T-helper 1 cell treated with Interleukin-12 subunit alpha and Interleukin-12 subunit beta and Interleukin-4 antibody, amounts not matched to agents 30 μg/mL and 1 μg/mL, for 36 hours (primary cell): ENCODE measurements at regions not wholly inside any gene's neighbourhood (a gene's known extent, or its start where the extent isn't known, plus 50 kb on each side); places are given as distances from the start of the nearest gene placed in this dataset.

ENCODE experiments used
- H3K27ac Mint-ChIP-seq: one replicate; pipeline ENCODE4 v1.8.0; 2021; ENCODE audit warnings: mild to moderate bottlenecking, mixed read lengths
- H3K27me3 Mint-ChIP-seq: one replicate; pipeline ENCODE4 v1.8.0; 2021; ENCODE audit warnings: low read depth, mixed read lengths
- H3K36me3 Mint-ChIP-seq: one replicate; pipeline ENCODE4 v1.8.0; 2021; ENCODE audit warnings: low read depth, mixed read lengths
- H3K4me1 Mint-ChIP-seq: one replicate; pipeline ENCODE4 v1.8.0; 2021; ENCODE audit warnings: low read depth, mixed read lengths
- H3K4me3 Mint-ChIP-seq: one replicate; pipeline ENCODE4 v1.8.0; 2021; ENCODE audit warnings: mild to moderate bottlenecking, moderate library complexity, mixed read lengths
- H3K9me3 Mint-ChIP-seq: one replicate; pipeline ENCODE4 v1.8.0; 2021; ENCODE audit warnings: mixed read lengths

- Mint-ChIP-seq H3K4me1 (no peaks in the 10 kb centered on the region), H3K27me3 (no peaks in the 10 kb centered on the region)
These were observed 359.5 kb downstream of the LMO4 start for GRCh38 chr1:87688136-87688535.

DNA sequence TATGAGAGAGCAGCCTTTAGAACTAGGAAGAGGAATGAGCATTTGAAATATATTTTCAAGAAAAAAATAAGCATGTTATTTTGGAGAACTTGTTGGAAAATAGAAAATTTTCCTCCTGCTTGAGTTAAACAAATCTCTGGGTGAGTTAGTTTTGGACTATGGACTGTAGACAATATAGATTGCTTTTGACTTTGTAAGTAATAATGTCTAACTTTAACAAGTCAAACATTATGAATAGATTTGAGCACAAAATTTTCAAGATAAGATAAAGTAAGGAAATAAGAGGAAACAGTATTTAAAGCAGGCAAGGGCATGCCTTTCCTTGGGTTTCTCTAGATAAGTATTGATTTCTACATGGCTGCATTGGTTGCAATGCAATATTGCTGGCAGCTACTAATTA, 360.8 kb downstream of the LMO4 start:
- Mint-ChIP-seq H3K27ac (no peak overlapping the region), H3K4me3 (no peak overlapping the region), H3K36me3 (no peaks in the 10 kb centered on the region), H3K27me3 (no peaks in the 10 kb centered on the region), H3K4me1 (no peaks in the 10 kb centered on the region), H3K9me3 (no peaks in the 10 kb centered on the region)

More at GRCh38 chr1:87688136-87688535, 359.5 kb downstream of the LMO4 start:
- no peak overlapping the region for H3K4me3 Mint-ChIP-seq
- no peaks in the 10 kb centered on the region for H3K36me3 Mint-ChIP-seq
- no peaks in the 10 kb centered on the region for H3K9me3 Mint-ChIP-seq
- H3K27ac Mint-ChIP-seq = no peak overlapping the region

DNA sequence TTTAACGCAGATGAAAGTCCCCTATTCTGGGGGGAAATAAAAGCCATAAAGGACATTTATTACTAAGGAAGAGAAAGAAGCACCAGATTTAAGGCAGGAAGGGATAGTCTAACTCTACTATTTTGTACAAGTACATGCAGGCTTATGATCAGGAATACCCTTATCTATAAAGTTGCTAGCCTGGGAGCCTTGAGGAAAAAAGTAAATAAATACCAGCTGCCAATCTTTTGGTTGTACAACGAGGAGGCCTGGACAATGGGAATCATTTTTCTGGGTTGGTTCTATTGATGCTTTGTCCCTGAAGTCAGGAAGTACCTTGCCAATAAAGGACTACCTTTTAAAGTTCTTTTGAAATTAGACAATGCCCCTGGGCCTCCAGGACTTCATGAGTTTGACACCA, 367.8 kb downstream of the LMO4 start:
- no peak overlapping the region for H3K4me3 Mint-ChIP-seq
- no peaks in the 10 kb centered on the region for H3K27me3 Mint-ChIP-seq
- no peak overlapping the region for H3K27ac Mint-ChIP-seq
- peaks cover 11% of the 10 kb centered on the region for H3K9me3 Mint-ChIP-seq
- H3K36me3 Mint-ChIP-seq = no peaks in the 10 kb centered on the region
- no peaks in the 10 kb centered on the region for H3K4me1 Mint-ChIP-seq

GRCh38 chr1:87702455-87702854, 373.8 kb downstream of the LMO4 start:
- Mint-ChIP-seq H3K27me3 (no peaks in the 10 kb centered on the region), H3K27ac (no peak overlapping the region), H3K4me1 (no peaks in the 10 kb centered on the region), H3K9me3 (peaks cover 20% of the 10 kb centered on the region), H3K36me3 (no peaks in the 10 kb centered on the region), H3K4me3 (no peak overlapping the region)

- Mint-ChIP-seq H3K27me3 (no peaks in the 10 kb centered on the region), H3K4me3 (no peak overlapping the region), H3K4me1 (no peaks in the 10 kb centered on the region)
These were observed 376.6 kb downstream of the LMO4 start for GRCh38 chr1:87705233-87705632.

GRCh38 chr1:87706203-87706602, 377.5 kb downstream of the LMO4 start:
- no peak overlapping the region for H3K4me3 Mint-ChIP-seq
- no peaks in the 10 kb centered on the region for H3K27me3 Mint-ChIP-seq
- peaks cover 8% of the 10 kb centered on the region for H3K9me3 Mint-ChIP-seq
- H3K27ac Mint-ChIP-seq = no peak overlapping the region
- no peaks in the 10 kb centered on the region for H3K36me3 Mint-ChIP-seq
- no peaks in the 10 kb centered on the region for H3K4me1 Mint-ChIP-seq

More at GRCh38 chr1:87705233-87705632, 376.6 kb downstream of the LMO4 start:
- peaks cover 13% of the 10 kb centered on the region for H3K9me3 Mint-ChIP-seq
- no peaks in the 10 kb centered on the region for H3K36me3 Mint-ChIP-seq
- no peak overlapping the region for H3K27ac Mint-ChIP-seq

GRCh38 chr1:87706779-87707228, 378.1 kb downstream of the LMO4 start:
- Mint-ChIP-seq H3K4me1 (no peaks in the 10 kb centered on the region), H3K27me3 (no peaks in the 10 kb centered on the region), H3K36me3 (no peaks in the 10 kb centered on the region), H3K9me3 (peaks cover 7% of the 10 kb centered on the region), H3K4me3 (no peak overlapping the region), H3K27ac (no peak overlapping the region)

GRCh38 chr1:87707411-87707810, 378.7 kb downstream of the LMO4 start:
- no peaks in the 10 kb centered on the region for H3K36me3 Mint-ChIP-seq
- H3K9me3 Mint-ChIP-seq = peaks cover 3% of the 10 kb centered on the region
- no peak overlapping the region for H3K27ac Mint-ChIP-seq
- H3K4me3 Mint-ChIP-seq = no peak overlapping the region
- H3K27me3 Mint-ChIP-seq = no peaks in the 10 kb centered on the region
- no peaks in the 10 kb centered on the region for H3K4me1 Mint-ChIP-seq

DNA sequence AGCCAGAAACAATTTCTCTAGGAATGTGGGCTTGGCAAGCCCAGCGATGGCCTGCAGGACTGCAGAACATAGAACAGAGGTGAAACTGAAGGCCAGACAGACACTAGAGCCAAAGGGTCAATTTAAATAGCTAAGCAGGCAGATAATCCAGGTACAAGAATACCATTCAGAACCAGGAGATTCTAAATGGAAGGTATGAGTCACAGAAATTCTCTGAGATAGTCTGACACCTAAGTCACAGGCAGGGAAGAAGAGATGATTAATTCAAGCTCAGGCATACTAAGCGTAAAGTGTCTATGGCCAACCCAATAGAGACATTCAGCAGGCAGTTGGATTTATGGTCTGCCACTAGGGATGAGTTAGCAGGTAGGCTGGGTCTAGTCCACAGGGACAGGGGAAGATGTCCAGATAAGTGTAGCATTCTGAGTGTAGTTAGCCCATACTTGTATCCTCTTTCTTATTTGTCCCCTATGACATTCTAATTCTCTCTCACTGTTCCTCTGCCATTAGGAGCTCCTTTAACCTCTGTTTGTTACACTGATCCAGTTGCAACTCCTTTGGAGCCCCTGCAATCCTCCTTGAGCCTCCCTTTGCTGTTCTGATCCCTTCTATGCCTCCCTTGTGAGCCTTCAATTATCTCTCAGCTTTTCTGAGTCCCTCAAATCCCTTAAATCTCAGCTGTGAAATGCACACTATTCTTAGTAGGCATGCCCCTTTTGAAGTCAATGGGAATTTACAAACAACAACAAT, 383.8 kb downstream of the LMO4 start:
- Mint-ChIP-seq H3K27me3 (peaks cover 4% of the 10 kb centered on the region), H3K27ac (no peak overlapping the region), H3K4me3 (no peak overlapping the region), H3K36me3 (no peaks in the 10 kb centered on the region), H3K9me3 (no peaks in the 10 kb centered on the region), H3K4me1 (no peaks in the 10 kb centered on the region)

DNA sequence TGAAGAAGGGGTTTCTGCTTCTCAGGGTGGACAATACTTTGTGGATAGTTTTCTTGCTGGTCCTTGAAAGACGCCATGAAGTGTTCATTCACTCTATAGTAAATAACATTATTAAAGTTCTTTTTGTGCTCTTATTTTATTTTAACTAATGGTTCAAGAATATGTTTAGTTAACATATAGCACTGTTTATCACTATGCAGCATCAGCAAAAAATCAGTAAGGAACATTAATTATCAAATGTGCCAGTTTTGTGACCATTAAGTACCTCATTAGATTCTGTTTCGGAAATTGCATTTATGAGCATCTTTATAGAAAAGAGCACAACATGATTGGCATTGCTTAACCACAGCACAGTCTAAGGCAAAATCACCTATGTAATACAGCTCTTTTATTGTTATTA, 385.6 kb downstream of the LMO4 start:
- peaks cover 5% of the 10 kb centered on the region for H3K27me3 Mint-ChIP-seq
- H3K4me3 Mint-ChIP-seq = no peak overlapping the region
- no peak overlapping the region for H3K27ac Mint-ChIP-seq
- H3K9me3 Mint-ChIP-seq = no peaks in the 10 kb centered on the region
- no peaks in the 10 kb centered on the region for H3K36me3 Mint-ChIP-seq
- no peaks in the 10 kb centered on the region for H3K4me1 Mint-ChIP-seq

DNA sequence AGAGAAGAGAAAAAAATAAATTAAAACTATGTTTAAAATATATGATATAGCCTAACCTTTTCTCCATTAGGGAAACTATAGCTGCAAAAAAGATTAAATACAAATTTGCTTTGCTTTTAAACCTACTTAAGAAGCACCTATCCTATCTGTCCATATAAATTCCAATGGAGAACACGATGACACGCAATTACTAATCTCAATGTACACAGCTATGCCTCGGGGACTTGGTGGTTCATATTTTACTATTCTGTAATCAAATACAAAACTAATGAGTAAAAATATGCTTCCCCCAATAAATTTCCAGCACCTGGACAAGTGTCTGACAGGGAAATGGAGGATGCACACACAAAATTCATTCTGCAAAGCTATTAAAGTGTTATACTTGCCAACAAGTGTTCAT, 386.4 kb downstream of the LMO4 start:
- H3K4me3 Mint-ChIP-seq = no peak overlapping the region
- no peaks in the 10 kb centered on the region for H3K9me3 Mint-ChIP-seq
- no peak overlapping the region for H3K27ac Mint-ChIP-seq
- H3K27me3 Mint-ChIP-seq = peaks cover 8% of the 10 kb centered on the region
- H3K36me3 Mint-ChIP-seq = no peaks in the 10 kb centered on the region
- no peaks in the 10 kb centered on the region for H3K4me1 Mint-ChIP-seq

GRCh38 chr1:87715471-87715870, 386.8 kb downstream of the LMO4 start:
- Mint-ChIP-seq H3K27ac (no peak overlapping the region), H3K4me1 (no peaks in the 10 kb centered on the region), H3K9me3 (no peaks in the 10 kb centered on the region), H3K36me3 (no peaks in the 10 kb centered on the region), H3K27me3 (peaks cover 8% of the 10 kb centered on the region), H3K4me3 (no peak overlapping the region)

DNA sequence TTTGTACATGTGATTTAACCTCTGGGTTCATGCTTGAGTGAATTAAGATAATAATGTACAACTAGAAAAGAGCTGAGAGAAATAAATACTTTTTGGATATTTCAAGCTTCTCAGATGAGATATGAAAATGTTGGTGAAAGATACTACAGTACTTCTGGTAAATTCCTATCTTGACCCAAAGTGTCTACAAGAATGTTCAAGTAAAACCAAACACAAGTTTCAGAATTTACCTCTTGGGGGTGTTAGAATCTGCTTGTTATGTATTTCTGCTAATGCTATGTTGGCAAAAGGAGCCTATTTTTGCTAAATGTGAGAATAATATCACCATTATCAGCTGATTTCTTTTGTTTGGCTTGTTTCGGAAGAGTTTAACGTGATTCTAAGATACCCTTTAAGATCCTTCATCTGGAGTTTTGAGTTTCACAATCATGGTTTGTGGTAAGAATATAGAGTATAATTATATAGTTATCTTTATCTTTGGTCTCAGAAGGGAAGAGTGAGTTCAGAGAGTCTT, 388.5 kb downstream of the LMO4 start:
- Mint-ChIP-seq H3K9me3 (no peaks in the 10 kb centered on the region), H3K4me3 (no peak overlapping the region), H3K4me1 (no peaks in the 10 kb centered on the region), H3K36me3 (no peaks in the 10 kb centered on the region), H3K27ac (no peak overlapping the region), H3K27me3 (peaks cover 8% of the 10 kb centered on the region)

- H3K4me1 Mint-ChIP-seq = no peaks in the 10 kb centered on the region
- no peak overlapping the region for H3K27ac Mint-ChIP-seq
- no peaks in the 10 kb centered on the region for H3K9me3 Mint-ChIP-seq
- H3K27me3 Mint-ChIP-seq = peaks cover 7% of the 10 kb centered on the region
- no peak overlapping the region for H3K4me3 Mint-ChIP-seq
- H3K36me3 Mint-ChIP-seq = no peaks in the 10 kb centered on the region
These were observed 389.7 kb downstream of the LMO4 start for GRCh38 chr1:87718241-87718950.

DNA sequence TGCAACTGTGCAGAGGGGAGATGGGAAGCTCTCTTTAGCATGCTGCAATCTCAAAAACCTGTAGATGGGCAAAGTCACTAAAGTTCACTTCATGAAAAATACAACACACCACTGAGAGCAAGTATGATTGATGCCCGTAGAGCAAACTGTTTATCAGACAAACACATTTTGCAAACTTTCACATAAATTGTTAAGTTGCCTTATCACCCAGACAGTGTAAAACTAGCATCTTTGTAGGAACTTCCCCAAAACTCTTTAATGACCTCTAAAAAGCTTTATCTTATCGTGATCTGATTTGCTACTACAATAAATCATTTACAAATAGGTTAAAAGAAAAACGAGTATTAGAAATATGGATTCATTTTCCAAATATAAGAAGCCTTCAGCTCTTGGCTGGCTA, 391.0 kb downstream of the LMO4 start:
- Mint-ChIP-seq H3K4me3 (no peak overlapping the region), H3K9me3 (no peaks in the 10 kb centered on the region), H3K4me1 (no peaks in the 10 kb centered on the region), H3K27ac (no peak overlapping the region), H3K36me3 (no peaks in the 10 kb centered on the region), H3K27me3 (peaks cover 4% of the 10 kb centered on the region)
